ENCODE measurements at regions not wholly inside any gene's neighbourhood (a gene's known extent, or its start where the extent isn't known, plus 50 kb on each side); places are given as distances from the start of the nearest gene placed in this dataset.

- no peak overlapping the region for H3K4me3 ChIP-seq
- ATAC-seq (no peak), FAIRE-seq (no peak), DNase-seq (ENCODE audit: extremely low read depth in 1 of 4, low spot score in 3 of 4) (no peak)
- TF ChIP-seq POLR3G (IDR thresholded peaks at IDR 0.05; ENCODE audit: extremely low read depth, insufficient read length, insufficient replicate concordance) (no peak), DACH1 (IDR thresholded peaks at IDR 0.05; ENCODE audit: partially characterized antibody) (no peak), LARP7 (IDR thresholded peaks at IDR 0.05) (no peak), RBM14 (IDR thresholded peaks at IDR 0.05; ENCODE audit: borderline replicate concordance, insufficient read depth, low read depth, low read length) (no peak)
- TF ChIP-seq, protein P1, sequence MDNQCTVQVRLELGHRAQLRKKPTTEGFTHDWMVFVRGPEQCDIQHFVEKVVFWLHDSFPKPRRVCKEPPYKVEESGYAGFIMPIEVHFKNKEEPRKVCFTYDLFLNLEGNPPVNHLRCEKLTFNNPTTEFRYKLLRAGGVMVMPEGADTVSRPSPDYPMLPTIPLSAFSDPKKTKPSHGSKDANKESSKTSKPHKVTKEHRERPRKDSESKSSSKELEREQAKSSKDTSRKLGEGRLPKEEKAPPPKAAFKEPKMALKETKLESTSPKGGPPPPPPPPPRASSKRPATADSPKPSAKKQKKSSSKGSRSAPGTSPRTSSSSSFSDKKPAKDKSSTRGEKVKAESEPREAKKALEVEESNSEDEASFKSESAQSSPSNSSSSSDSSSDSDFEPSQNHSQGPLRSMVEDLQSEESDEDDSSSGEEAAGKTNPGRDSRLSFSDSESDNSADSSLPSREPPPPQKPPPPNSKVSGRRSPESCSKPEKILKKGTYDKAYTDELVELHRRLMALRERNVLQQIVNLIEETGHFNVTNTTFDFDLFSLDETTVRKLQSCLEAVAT (IDR thresholded peaks at IDR 0.05), result no peak
- no peaks in the 10 kb centered on the region for H3K9me1 ChIP-seq (ENCODE audit: control insufficient read depth, insufficient read depth, low read length)
- intact Hi-C loops (cut with micrococcal nuclease) (no loop called here), in situ Hi-C loops (cut with MboI) (no loop called here)
- no peak overlapping the region for H3K9ac ChIP-seq (ENCODE audit: insufficient read depth in 1 of 2, low read depth in 2 of 2, low read length in 2 of 2)
- H3K4me2 ChIP-seq (ENCODE audit: insufficient read depth, low read length), result no peak overlapping the region
- H3K27ac ChIP-seq (ENCODE audit: extremely low read depth, low read depth, low read length), result no peak overlapping the region
- H2AFZ ChIP-seq (ENCODE audit: low read depth, low read length), result no peak overlapping the region
- POLR2A ChIA-PET, result no interaction called here
- H3K79me2 ChIP-seq (ENCODE audit: control insufficient read depth, insufficient read depth, low read length), result no peaks in the 10 kb centered on the region
- H3K9me3 ChIP-seq (replicated peaks; ENCODE audit: control insufficient read depth, insufficient read depth, low read depth, low read length), result no peaks in the 10 kb centered on the region
- H4K20me1 ChIP-seq (replicated peaks; ENCODE audit: control insufficient read depth, insufficient read depth, low read length), result no peaks in the 10 kb centered on the region
- no TSS peak for BruUV-seq (replicated peaks)
- WGBS (ENCODE audit: insufficient coverage, low coverage, missing lambda C conversion rate), result 3% methylated on average over 2 of the region's 2 CpGs
- no peaks in the 10 kb centered on the region for H3K4me1 ChIP-seq (replicated peaks in 1 of 2; ENCODE audit: control insufficient read depth in 2 of 2, insufficient read depth in 2 of 2, low read length in 2 of 2)
- CTCF ChIA-PET (ENCODE audit: low intra/inter-chr PET ratio), result no interaction called here
- H3K36me3 ChIP-seq (ENCODE audit: control insufficient read depth, insufficient read depth, low read length), result no peaks in the 10 kb centered on the region
- no peaks in the 10 kb centered on the region; a peak in 1 of 5 replicates for H3K27me3 ChIP-seq (ENCODE audit: control insufficient read depth in 2 of 2, insufficient read depth in 2 of 2, low read length in 2 of 2)
Observed at GRCh38 chr10:44660271-44660670, 250.9 kb upstream of the TMEM72 start.

GRCh38 chr10:44662051-44662450 is 249.1 kb upstream of the TMEM72 start:
- no peaks in the 10 kb centered on the region for H3K9me1 ChIP-seq (ENCODE audit: control insufficient read depth, insufficient read depth, low read length)
- H3K79me2 ChIP-seq (ENCODE audit: control insufficient read depth, insufficient read depth, low read length), result no peaks in the 10 kb centered on the region
- no peak overlapping the region for H3K4me2 ChIP-seq (ENCODE audit: insufficient read depth, low read length)
- H3K36me3 ChIP-seq (ENCODE audit: control insufficient read depth, insufficient read depth, low read length), result no peaks in the 10 kb centered on the region
- DNase-seq (ENCODE audit: extremely low read depth in 1 of 4, low spot score in 3 of 4) (no peak), ATAC-seq (no peak), FAIRE-seq (peak; percentile 70)
- no peaks in the 10 kb centered on the region for H4K20me1 ChIP-seq (replicated peaks; ENCODE audit: control insufficient read depth, insufficient read depth, low read length)
- H3K9ac ChIP-seq (ENCODE audit: insufficient read depth in 1 of 2, low read depth in 2 of 2, low read length in 2 of 2), result no peak overlapping the region
- BruUV-seq (replicated peaks), result no TSS peak
- H3K27me3 ChIP-seq (ENCODE audit: control insufficient read depth in 2 of 2, insufficient read depth in 2 of 2, low read length in 2 of 2), result no peaks in the 10 kb centered on the region; a peak in 1 of 5 replicates
- H3K4me1 ChIP-seq (replicated peaks in 1 of 2; ENCODE audit: control insufficient read depth in 2 of 2, insufficient read depth in 2 of 2, low read length in 2 of 2), result no peaks in the 10 kb centered on the region
- TF ChIP-seq, protein P2, sequence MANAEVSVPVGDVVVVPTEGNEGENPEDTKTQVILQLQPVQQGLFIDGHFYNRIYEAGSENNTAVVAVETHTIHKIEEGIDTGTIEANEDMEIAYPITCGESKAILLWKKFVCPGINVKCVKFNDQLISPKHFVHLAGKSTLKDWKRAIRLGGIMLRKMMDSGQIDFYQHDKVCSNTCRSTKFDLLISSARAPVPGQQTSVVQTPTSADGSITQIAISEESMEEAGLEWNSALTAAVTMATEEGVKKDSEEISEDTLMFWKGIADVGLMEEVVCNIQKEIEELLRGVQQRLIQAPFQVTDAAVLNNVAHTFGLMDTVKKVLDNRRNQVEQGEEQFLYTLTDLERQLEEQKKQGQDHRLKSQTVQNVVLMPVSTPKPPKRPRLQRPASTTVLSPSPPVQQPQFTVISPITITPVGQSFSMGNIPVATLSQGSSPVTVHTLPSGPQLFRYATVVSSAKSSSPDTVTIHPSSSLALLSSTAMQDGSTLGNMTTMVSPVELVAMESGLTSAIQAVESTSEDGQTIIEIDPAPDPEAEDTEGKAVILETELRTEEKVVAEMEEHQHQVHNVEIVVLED (CRISPR knock-in tag; IDR thresholded peaks at IDR 0.05), result no peak
- TF ChIP-seq NFE2 (IDR thresholded peaks at IDR 0.05; ENCODE audit: low read depth), result no peak
- TF ChIP-seq ZNF57 (CRISPR knock-in tag; IDR thresholded peaks at IDR 0.05), result no peak
- TF ChIP-seq SRF (CRISPR knock-in tag; IDR thresholded peaks at IDR 0.05), result no peak
- TF ChIP-seq, protein P3, sequence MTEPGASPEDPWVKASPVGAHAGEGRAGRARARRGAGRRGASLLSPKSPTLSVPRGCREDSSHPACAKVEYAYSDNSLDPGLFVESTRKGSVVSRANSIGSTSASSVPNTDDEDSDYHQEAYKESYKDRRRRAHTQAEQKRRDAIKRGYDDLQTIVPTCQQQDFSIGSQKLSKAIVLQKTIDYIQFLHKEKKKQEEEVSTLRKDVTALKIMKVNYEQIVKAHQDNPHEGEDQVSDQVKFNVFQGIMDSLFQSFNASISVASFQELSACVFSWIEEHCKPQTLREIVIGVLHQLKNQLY (CRISPR knock-in tag; conservative IDR thresholded peaks at IDR 0.05), result no peak
- 6% methylated on average over 6 of the region's 6 CpGs for WGBS (ENCODE audit: insufficient coverage, low coverage, missing lambda C conversion rate)
- intact Hi-C loops (cut with micrococcal nuclease), result no loop called here
- no peaks in the 10 kb centered on the region for H3K9me3 ChIP-seq (replicated peaks; ENCODE audit: control insufficient read depth, insufficient read depth, low read depth, low read length)
- no peak overlapping the region for H2AFZ ChIP-seq (ENCODE audit: low read depth, low read length)
- in situ Hi-C loops (cut with MboI), result no loop called here
- ChIA-PET POLR2A (no interaction called here), CTCF (ENCODE audit: low intra/inter-chr PET ratio) (no interaction called here)
- no peak overlapping the region for H3K4me3 ChIP-seq
- no peak overlapping the region for H3K27ac ChIP-seq (ENCODE audit: extremely low read depth, low read depth, low read length)

All from K562 (cell line).